ENCODE measurements at regions not wholly inside any gene's neighbourhood (a gene's known extent, or its start where the extent isn't known, plus 50 kb on each side); places are given as distances from the start of the nearest gene placed in this dataset.

DNA sequence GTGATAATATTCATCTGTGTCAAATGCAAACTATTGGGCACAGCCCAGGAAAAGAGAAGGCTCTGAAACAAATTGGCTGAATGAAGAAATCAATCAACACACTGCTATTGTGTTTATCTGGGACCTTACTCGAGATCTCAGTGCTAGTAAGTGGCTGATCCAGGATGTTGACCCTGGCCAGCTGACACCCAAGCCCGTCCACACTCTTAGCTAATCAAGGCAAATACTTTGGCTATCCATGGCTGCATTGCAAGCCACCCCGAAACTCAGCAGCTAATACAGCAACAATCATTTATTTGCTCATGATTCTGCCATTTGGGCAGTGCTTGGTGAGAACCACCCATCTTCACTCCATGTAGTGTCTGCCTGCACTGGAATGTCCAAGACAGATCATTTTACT is 74.1 kb upstream of the UBE3A start:
- TF ChIP-seq, protein P1, sequence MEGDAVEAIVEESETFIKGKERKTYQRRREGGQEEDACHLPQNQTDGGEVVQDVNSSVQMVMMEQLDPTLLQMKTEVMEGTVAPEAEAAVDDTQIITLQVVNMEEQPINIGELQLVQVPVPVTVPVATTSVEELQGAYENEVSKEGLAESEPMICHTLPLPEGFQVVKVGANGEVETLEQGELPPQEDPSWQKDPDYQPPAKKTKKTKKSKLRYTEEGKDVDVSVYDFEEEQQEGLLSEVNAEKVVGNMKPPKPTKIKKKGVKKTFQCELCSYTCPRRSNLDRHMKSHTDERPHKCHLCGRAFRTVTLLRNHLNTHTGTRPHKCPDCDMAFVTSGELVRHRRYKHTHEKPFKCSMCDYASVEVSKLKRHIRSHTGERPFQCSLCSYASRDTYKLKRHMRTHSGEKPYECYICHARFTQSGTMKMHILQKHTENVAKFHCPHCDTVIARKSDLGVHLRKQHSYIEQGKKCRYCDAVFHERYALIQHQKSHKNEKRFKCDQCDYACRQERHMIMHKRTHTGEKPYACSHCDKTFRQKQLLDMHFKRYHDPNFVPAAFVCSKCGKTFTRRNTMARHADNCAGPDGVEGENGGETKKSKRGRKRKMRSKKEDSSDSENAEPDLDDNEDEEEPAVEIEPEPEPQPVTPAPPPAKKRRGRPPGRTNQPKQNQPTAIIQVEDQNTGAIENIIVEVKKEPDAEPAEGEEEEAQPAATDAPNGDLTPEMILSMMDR (conservative IDR thresholded peaks at IDR 0.05; ENCODE audit: low read depth, low read length): no peak
- TF ChIP-seq POLR2A (IDR thresholded peaks at IDR 0.05; ENCODE audit: low read depth, low read length): no peak
- no peak for TF ChIP-seq RCOR1 (IDR thresholded peaks at IDR 0.05; ENCODE audit: insufficient replicate concordance, low read length)
- TF ChIP-seq, protein P2, sequence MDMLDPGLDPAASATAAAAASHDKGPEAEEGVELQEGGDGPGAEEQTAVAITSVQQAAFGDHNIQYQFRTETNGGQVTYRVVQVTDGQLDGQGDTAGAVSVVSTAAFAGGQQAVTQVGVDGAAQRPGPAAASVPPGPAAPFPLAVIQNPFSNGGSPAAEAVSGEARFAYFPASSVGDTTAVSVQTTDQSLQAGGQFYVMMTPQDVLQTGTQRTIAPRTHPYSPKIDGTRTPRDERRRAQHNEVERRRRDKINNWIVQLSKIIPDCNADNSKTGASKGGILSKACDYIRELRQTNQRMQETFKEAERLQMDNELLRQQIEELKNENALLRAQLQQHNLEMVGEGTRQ (IDR thresholded peaks at IDR 0.05; ENCODE audit: low read depth, low read length): no peak
- TF ChIP-seq RFX5 (IDR thresholded peaks at IDR 0.05; ENCODE audit: low read depth, low read length): no peak
- TF ChIP-seq MXI1 (IDR thresholded peaks at IDR 0.05; ENCODE audit: borderline replicate concordance, low read depth, low read length): no peak
- TF ChIP-seq MAFK (IDR thresholded peaks at IDR 0.05; ENCODE audit: low read depth, low read length): no peak
- no peak for TF ChIP-seq CEBPB (IDR thresholded peaks at IDR 0.05; ENCODE audit: low read depth, low read length)
- no peak for TF ChIP-seq CHD1 (IDR thresholded peaks at IDR 0.05; ENCODE audit: low read depth, low read length)
- TF ChIP-seq FOS (IDR thresholded peaks at IDR 0.05; ENCODE audit: low read depth, low read length): no peak
- TF ChIP-seq SMC3 (IDR thresholded peaks at IDR 0.05; ENCODE audit: low read depth, low read length): no peak

All from IMR-90 (cell line).